ENCODE measurements at regions not wholly inside any gene's neighbourhood (a gene's known extent, or its start where the extent isn't known, plus 50 kb on each side); places are given as distances from the start of the nearest gene placed in this dataset.

DNA sequence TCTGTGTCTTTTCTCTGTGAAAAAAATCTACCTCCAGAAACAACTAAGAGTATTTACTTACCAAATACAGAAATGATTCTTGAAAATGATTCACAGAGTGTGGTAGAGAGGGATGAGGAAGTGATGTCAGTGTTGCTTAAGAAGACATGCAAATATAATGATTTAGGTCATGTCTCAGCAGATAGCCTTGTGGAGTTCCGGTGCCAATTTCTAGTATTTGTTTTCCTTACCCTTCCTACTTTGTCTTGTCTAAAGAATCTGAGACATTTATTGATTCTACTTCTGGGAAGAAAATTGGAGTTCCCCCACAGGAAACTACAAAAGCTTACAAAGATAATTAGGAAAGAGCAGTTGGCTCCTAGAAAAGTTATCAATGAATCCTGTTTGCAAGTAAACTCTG lies 68.8 kb downstream of the GJA1 start:
- TF ChIP-seq EZH2 (IDR thresholded peaks at IDR 0.05; ENCODE audit: low read length, unreplicated experiment), result no peak
- TF ChIP-seq, protein P1, sequence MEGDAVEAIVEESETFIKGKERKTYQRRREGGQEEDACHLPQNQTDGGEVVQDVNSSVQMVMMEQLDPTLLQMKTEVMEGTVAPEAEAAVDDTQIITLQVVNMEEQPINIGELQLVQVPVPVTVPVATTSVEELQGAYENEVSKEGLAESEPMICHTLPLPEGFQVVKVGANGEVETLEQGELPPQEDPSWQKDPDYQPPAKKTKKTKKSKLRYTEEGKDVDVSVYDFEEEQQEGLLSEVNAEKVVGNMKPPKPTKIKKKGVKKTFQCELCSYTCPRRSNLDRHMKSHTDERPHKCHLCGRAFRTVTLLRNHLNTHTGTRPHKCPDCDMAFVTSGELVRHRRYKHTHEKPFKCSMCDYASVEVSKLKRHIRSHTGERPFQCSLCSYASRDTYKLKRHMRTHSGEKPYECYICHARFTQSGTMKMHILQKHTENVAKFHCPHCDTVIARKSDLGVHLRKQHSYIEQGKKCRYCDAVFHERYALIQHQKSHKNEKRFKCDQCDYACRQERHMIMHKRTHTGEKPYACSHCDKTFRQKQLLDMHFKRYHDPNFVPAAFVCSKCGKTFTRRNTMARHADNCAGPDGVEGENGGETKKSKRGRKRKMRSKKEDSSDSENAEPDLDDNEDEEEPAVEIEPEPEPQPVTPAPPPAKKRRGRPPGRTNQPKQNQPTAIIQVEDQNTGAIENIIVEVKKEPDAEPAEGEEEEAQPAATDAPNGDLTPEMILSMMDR (conservative IDR thresholded peaks at IDR 0.05; ENCODE audit: low read depth, low read length), result no peak
- no peak for TF ChIP-seq EZH2phosphoT487 (IDR thresholded peaks at IDR 0.05; ENCODE audit: borderline replicate concordance, low read length)

Measured in PC-3 (cell line).